ENCODE measurements at regions not wholly inside any gene's neighbourhood (a gene's known extent, or its start where the extent isn't known, plus 50 kb on each side); places are given as distances from the start of the nearest gene placed in this dataset.
"Not testable (repeated sequence)": the region's sequence is repeated elsewhere in the genome, so short reads cannot be mapped to it uniquely, and the experiment has no call there.

GRCh38 chr2:67130531-67131256, 266.4 kb upstream of the ETAA1 start:
- Mint-ChIP-seq H3K9me3 (peaks cover 1% of the 10 kb centered on the region), H3K27me3 (ENCODE audit: low read depth) (no peaks in the 10 kb centered on the region), H3K36me3 (ENCODE audit: low read depth) (no peaks in the 10 kb centered on the region), H3K27ac (no peak overlapping the region), H3K4me1 (ENCODE audit: low read depth) (no peaks in the 10 kb centered on the region), H3K4me3 (no peak overlapping the region)
- intact Hi-C loops (cut with micrococcal nuclease): no loop called here
- no peak for DNase-seq
- CTCF ChIA-PET: no interaction called here

- Mint-ChIP-seq H3K9me3 (peaks cover 1% of the 10 kb centered on the region), H3K36me3 (ENCODE audit: low read depth) (no peaks in the 10 kb centered on the region), H3K27ac (no peak overlapping the region), H3K4me1 (ENCODE audit: low read depth) (no peaks in the 10 kb centered on the region), H3K4me3 (no peak overlapping the region), H3K27me3 (ENCODE audit: low read depth) (no peaks in the 10 kb centered on the region)
- no peak for DNase-seq
- CTCF ChIA-PET: interaction anchor here (0.6 kb wide), 1 partner anchor 357 kb away, joined by 3 read pairs; no protein-coding TSS in a partner anchor
- intact Hi-C loops (cut with micrococcal nuclease): no loop called here
Measured at GRCh38 chr2:67131257-67131609, 265.9 kb upstream of the ETAA1 start.

- intact Hi-C loops (cut with micrococcal nuclease); H3K9me3 Mint-ChIP-seq; DNase-seq: not testable (repeated sequence)
Measured at GRCh38 chr2:67132441-67132940, 264.6 kb upstream of the ETAA1 start.

GRCh38 chr2:67135208-67135607, 261.9 kb upstream of the ETAA1 start:
- CTCF ChIA-PET: no interaction called here
- intact Hi-C loops (cut with micrococcal nuclease): no loop called here
- no peak for DNase-seq
- Mint-ChIP-seq H3K4me3 (no peak overlapping the region), H3K27me3 (ENCODE audit: low read depth) (peaks cover 3% of the 10 kb centered on the region), H3K9me3 (peaks cover 1% of the 10 kb centered on the region), H3K27ac (no peak overlapping the region), H3K4me1 (ENCODE audit: low read depth) (no peaks in the 10 kb centered on the region), H3K36me3 (ENCODE audit: low read depth) (no peaks in the 10 kb centered on the region)

More at GRCh38 chr2:67132441-67132940, 264.6 kb upstream of the ETAA1 start:
- H3K27me3 Mint-ChIP-seq (ENCODE audit: low read depth); H3K27ac Mint-ChIP-seq; H3K4me3 Mint-ChIP-seq; CTCF ChIA-PET; H3K36me3 Mint-ChIP-seq (ENCODE audit: low read depth); H3K4me1 Mint-ChIP-seq (ENCODE audit: low read depth): not testable (repeated sequence)

- Mint-ChIP-seq H3K9me3 (peaks cover 2% of the 10 kb centered on the region), H3K4me1 (ENCODE audit: low read depth) (no peaks in the 10 kb centered on the region), H3K27me3 (ENCODE audit: low read depth) (peaks cover 3% of the 10 kb centered on the region), H3K36me3 (ENCODE audit: low read depth) (no peaks in the 10 kb centered on the region), H3K4me3 (no peak overlapping the region), H3K27ac (no peak overlapping the region)
- intact Hi-C loops (cut with micrococcal nuclease): no loop called here
- no peak for DNase-seq
- CTCF ChIA-PET: no interaction called here
Measured at GRCh38 chr2:67137699-67138098, 259.4 kb upstream of the ETAA1 start.

- Mint-ChIP-seq H3K4me3 (no peak overlapping the region), H3K4me1 (ENCODE audit: low read depth) (no peaks in the 10 kb centered on the region), H3K27ac (no peak overlapping the region), H3K36me3 (ENCODE audit: low read depth) (no peaks in the 10 kb centered on the region), H3K27me3 (ENCODE audit: low read depth) (peaks cover 3% of the 10 kb centered on the region), H3K9me3 (peaks cover 2% of the 10 kb centered on the region)
- CTCF ChIA-PET: no interaction called here
- intact Hi-C loops (cut with micrococcal nuclease): no loop called here
- DNase-seq: no peak
Measured at GRCh38 chr2:67142071-67142470, 255.1 kb upstream of the ETAA1 start.

- no peak overlapping the region for H3K27ac Mint-ChIP-seq
Measured at GRCh38 chr2:67142741-67143140, 254.4 kb upstream of the ETAA1 start.

GRCh38 chr2:67145851-67146250, 251.3 kb upstream of the ETAA1 start:
- no peak for DNase-seq
- Mint-ChIP-seq H3K4me3 (no peak overlapping the region), H3K36me3 (ENCODE audit: low read depth) (no peaks in the 10 kb centered on the region), H3K9me3 (peaks cover 7% of the 10 kb centered on the region), H3K27ac (no peak overlapping the region), H3K27me3 (ENCODE audit: low read depth) (no peaks in the 10 kb centered on the region), H3K4me1 (ENCODE audit: low read depth) (no peaks in the 10 kb centered on the region)
- CTCF ChIA-PET: no interaction called here
- intact Hi-C loops (cut with micrococcal nuclease): no loop called here

More at GRCh38 chr2:67142741-67143140, 254.4 kb upstream of the ETAA1 start:
- no peak overlapping the region for H3K4me3 Mint-ChIP-seq
- H3K27me3 Mint-ChIP-seq (ENCODE audit: low read depth): peaks cover 3% of the 10 kb centered on the region
- peaks cover 2% of the 10 kb centered on the region for H3K9me3 Mint-ChIP-seq
- DNase-seq: no peak
- H3K4me1 Mint-ChIP-seq (ENCODE audit: low read depth): no peaks in the 10 kb centered on the region
- H3K36me3 Mint-ChIP-seq (ENCODE audit: low read depth): no peaks in the 10 kb centered on the region
- intact Hi-C loops (cut with micrococcal nuclease): no loop called here
- CTCF ChIA-PET: no interaction called here

GRCh38 chr2:67156796-67157195, 240.3 kb upstream of the ETAA1 start:
- Mint-ChIP-seq H3K27me3 (ENCODE audit: low read depth) (no peaks in the 10 kb centered on the region), H3K27ac (no peak overlapping the region), H3K9me3 (peaks cover 3% of the 10 kb centered on the region), H3K4me3 (no peak overlapping the region), H3K36me3 (ENCODE audit: low read depth) (no peaks in the 10 kb centered on the region), H3K4me1 (ENCODE audit: low read depth) (no peaks in the 10 kb centered on the region)
- no peak for DNase-seq
- CTCF ChIA-PET: no interaction called here
- intact Hi-C loops (cut with micrococcal nuclease): no loop called here

- Mint-ChIP-seq H3K9me3 (peaks cover 3% of the 10 kb centered on the region), H3K27me3 (ENCODE audit: low read depth) (no peaks in the 10 kb centered on the region), H3K27ac (no peak overlapping the region), H3K4me3 (no peak overlapping the region), H3K36me3 (ENCODE audit: low read depth) (no peaks in the 10 kb centered on the region), H3K4me1 (ENCODE audit: low read depth) (no peaks in the 10 kb centered on the region)
- CTCF ChIA-PET: no interaction called here
- DNase-seq: no peak
- intact Hi-C loops (cut with micrococcal nuclease): no loop called here
Measured at GRCh38 chr2:67158718-67159117, 238.4 kb upstream of the ETAA1 start.

- intact Hi-C loops (cut with micrococcal nuclease): no loop called here
- no peak overlapping the region for H3K4me3 Mint-ChIP-seq
Measured at GRCh38 chr2:67159929-67160328, 237.2 kb upstream of the ETAA1 start.

GRCh38 chr2:67164771-67165522, 232.2 kb upstream of the ETAA1 start:
- H3K9me3 Mint-ChIP-seq: peaks cover 5% of the 10 kb centered on the region
- no peaks in the 10 kb centered on the region for H3K36me3 Mint-ChIP-seq (ENCODE audit: low read depth)
- intact Hi-C loops (cut with micrococcal nuclease): no loop called here
- CTCF ChIA-PET: interaction anchor here (0.6 kb wide), 1 partner anchor 547 kb away, joined by 4 read pairs; no protein-coding TSS in a partner anchor
- no peak overlapping the region for H3K27ac Mint-ChIP-seq
- H3K4me3 Mint-ChIP-seq: no peak overlapping the region
- no peak for DNase-seq
- H3K4me1 Mint-ChIP-seq (ENCODE audit: low read depth): no peaks in the 10 kb centered on the region
- no peaks in the 10 kb centered on the region for H3K27me3 Mint-ChIP-seq (ENCODE audit: low read depth)

More at GRCh38 chr2:67159929-67160328, 237.2 kb upstream of the ETAA1 start:
- Mint-ChIP-seq H3K27me3 (ENCODE audit: low read depth) (no peaks in the 10 kb centered on the region), H3K9me3 (peaks cover 3% of the 10 kb centered on the region), H3K36me3 (ENCODE audit: low read depth) (no peaks in the 10 kb centered on the region), H3K4me1 (ENCODE audit: low read depth) (no peaks in the 10 kb centered on the region), H3K27ac (no peak overlapping the region)
- CTCF ChIA-PET: no interaction called here
- DNase-seq: no peak

- Mint-ChIP-seq H3K27ac (no peak overlapping the region), H3K4me3 (no peak overlapping the region), H3K9me3 (peaks cover 5% of the 10 kb centered on the region), H3K36me3 (ENCODE audit: low read depth) (no peaks in the 10 kb centered on the region), H3K4me1 (ENCODE audit: low read depth) (no peaks in the 10 kb centered on the region), H3K27me3 (ENCODE audit: low read depth) (no peaks in the 10 kb centered on the region)
- DNase-seq: no peak
- CTCF ChIA-PET: interaction anchor here (0.6 kb wide), 1 partner anchor 546 kb away, joined by 4 read pairs; no protein-coding TSS in a partner anchor
- intact Hi-C loops (cut with micrococcal nuclease): no loop called here
Measured at GRCh38 chr2:67165523-67165990, 231.6 kb upstream of the ETAA1 start.
